ENCODE measurements at regions not wholly inside any gene's neighbourhood (a gene's known extent, or its start where the extent isn't known, plus 50 kb on each side); places are given as distances from the start of the nearest gene placed in this dataset.

DNA sequence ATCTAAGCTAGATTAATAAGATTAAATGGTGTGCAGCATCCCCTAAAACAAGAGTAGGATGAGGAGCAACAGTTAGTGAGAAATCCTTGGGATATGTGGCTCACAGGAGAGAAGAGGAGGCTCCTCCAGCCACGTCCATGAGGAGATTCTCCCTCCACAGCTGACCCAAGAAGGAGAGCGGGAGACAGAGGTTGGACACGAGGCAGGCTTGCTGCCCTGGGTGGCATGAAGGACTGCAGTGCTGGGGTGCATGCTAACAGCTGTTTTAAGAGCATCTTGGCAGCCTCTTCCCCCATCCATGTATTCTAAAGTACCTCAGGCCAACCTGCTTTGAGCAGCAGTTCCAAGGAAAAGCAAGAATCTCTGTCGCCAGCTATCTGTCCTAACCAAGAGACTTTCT lies 284.4 kb upstream of the B3GAT1 start:
- TF ChIP-seq EZH2 (IDR thresholded peaks at IDR 0.05) (no peak), CTCF (IDR thresholded peaks at IDR 0.05) (no peak), EZH2phosphoT487 (IDR thresholded peaks at IDR 0.05) (no peak)
